HG03460 (cell line): ENCODE measurements at regions not wholly inside any gene's neighbourhood (a gene's known extent, or its start where the extent isn't known, plus 50 kb on each side); places are given as distances from the start of the nearest gene placed in this dataset.

Experiments used
- ATAC-seq: cut with Tn5 transposase; IDR thresholded peaks from one replicate; pipeline ENCODE4 v1.9.1; 2021; ENCODE audit not compliant: unreplicated experiment

GRCh38 chr2:217691920-217692666 is 310.7 kb downstream of the TNS1 start:
- ATAC-seq = no peak

- ATAC-seq = no peak
Observed at GRCh38 chr2:217691516-217691915, 311.3 kb downstream of the TNS1 start.

DNA sequence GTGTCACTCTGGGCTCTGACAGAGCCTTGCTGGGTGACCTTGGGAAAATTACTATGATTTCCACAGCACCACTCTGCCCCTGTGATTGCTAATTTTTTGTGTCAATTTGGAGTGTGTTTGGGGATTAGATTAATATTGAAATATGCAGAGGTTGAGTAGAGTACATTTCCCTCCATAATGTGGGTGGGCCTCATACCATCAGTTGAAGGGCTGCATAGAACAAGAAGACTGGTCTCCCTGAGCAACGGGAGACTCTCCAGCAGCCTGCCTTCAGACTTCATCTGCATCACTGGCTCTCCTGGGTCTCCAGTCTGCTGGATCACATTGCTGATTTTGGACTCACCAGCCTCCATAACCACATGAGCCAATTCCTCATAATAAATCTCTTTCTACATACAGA is 313.7 kb downstream of the TNS1 start:
- no peak for ATAC-seq

DNA sequence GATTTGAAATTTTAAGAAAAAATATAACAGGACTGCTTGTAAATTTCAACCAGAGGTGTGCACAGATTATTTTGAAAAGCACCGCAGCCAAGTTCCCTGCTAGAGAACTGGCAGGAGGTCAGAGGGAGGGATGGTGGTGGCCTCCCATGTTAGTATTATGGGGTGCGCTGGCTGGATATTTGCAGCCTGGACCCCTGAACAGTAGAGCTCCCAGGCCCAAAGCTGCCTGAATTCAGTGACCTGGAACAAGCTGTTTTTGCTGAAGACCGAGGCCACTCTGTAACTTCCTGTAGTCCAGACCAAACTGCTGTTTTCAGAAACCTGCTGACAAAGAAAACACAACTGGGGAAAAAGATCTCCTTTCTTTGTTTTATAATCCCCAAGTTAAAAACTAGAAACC is 314.3 kb downstream of the TNS1 start:
- no peak for ATAC-seq

GRCh38 chr2:217687771-217688170 is 315.0 kb downstream of the TNS1 start:
- ATAC-seq = no peak

DNA sequence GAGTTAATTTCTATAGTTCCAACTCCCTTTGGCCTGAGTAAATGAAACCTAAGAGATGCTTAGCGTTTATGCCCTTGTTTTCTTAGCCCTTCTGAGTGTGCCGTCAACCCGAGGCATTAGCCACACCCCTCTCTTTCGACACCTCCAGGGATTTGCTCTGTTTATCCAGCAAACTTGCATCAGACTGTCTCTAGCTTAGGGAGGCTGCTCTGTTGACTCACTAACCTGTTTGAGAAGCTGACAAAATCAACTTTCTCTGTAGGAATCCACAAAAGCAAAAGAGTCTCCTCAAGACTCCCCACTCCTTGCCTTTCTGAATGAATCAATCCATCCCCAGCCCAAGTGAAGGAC is 317.6 kb downstream of the TNS1 start:
- no peak for ATAC-seq

DNA sequence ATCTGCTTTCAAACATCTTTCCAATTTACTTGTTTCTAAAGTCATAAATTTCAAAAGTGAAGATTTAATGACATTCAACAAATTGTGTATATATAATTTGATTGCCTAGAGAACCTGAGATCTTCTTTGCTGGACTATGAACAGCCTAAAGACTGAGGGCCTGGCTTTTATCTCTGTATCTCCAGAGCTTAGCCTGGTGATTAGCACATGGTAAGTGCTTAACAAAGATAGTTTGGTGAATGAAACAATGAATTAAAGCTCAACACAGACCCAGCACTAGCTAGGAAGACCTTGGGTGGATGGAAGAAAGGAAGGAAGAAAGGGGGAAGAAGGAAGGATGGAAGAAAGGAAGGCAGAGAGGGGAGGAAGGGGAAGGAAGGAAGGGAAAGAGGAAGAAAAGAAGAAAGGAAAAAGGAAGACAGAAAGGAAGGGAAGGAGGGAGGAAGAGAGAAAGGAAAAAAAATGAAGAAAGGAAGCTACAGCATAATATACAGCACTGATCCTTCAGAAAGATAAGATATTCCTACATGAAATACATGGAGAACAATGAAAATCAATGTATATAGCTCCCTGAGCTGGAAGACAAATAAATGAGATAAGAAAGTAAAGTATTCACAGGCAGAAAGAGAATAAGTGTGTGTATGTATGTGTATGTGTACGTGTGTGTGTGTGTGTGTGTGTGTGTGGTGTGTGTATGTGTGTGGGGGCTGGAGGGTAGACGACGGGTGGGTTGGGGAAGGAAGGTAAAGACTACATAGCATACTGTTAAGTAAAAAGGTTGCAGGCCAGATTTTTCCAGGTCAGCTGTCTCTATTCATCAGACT is 318.2 kb downstream of the TNS1 start:
- ATAC-seq = no peak

DNA sequence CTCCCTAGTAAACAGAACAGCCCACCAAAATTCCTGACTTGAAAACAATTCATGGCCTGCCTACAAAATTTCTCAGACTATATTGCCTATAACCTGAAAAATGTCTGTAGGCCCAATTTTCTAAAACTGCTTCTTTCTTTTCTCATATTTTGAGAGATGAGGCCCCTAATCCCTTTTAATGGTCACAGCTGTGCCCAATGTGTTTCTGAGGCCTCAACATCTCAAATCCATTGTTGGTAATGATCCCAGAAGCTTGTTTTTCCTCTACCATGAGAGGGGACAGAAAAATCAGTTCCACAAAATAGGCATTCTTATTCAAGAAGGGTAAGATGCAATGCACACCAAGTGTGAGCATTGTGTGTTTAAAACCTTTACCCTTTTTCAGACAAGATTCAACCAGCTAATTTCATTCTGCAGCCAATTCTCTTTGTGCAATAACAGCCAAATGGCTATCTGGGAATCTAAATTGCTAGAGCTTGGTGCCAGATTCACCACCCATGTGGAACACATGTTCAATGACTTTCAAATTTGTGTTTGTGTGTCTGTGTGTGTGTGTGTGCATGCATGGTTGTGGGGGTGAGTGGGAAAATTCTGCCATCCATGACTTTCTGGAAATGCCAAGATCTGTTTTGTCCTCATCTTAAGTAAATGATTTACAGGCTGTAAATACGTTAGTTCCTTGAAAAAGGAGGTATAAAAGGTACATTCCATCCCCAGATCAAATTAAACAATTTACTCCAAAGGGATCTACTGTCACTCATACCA is 319.5 kb downstream of the TNS1 start:
- ATAC-seq = no peak

DNA sequence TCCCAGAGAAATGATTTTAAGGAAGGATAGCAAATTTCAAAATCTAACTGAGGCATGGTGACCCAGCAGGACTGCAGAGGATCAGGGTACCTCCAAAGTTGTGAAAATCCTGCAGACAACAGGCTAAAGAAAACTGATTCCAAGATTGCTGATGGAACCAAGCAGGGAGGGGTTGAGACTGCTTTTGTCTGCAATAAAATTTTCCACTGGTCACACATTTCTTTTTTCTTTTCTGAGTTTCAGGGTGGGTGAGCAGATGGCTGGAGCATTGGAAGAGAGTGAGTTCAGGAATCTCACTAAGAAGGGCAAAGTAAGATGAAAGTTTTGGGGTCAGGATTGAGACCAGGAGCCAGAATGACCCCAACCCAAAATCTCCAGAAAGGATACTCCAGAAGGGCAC is 321.0 kb downstream of the TNS1 start:
- no peak for ATAC-seq

GRCh38 chr2:217680381-217680780 is 322.4 kb downstream of the TNS1 start:
- ATAC-seq = no peak

DNA sequence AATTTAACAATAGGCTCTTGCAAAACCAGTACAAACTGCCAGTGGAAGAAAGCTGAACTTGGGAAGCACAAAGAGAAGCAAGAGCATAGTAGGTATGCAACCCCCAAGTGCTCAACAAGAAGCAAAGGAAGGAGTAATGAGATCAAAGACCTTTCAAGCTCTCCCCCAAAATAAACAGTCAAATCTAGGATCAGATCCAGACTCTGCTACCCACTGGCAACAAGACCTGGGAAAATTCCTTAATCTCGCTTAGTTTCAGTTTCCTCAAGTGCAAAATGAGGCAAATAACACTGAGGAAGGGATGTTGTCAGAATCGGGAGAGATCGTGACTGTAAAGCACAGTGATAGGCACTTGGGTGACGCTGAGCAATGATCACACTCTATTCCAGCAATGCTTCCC is 329.2 kb downstream of the TNS1 start:
- no peak for ATAC-seq

DNA sequence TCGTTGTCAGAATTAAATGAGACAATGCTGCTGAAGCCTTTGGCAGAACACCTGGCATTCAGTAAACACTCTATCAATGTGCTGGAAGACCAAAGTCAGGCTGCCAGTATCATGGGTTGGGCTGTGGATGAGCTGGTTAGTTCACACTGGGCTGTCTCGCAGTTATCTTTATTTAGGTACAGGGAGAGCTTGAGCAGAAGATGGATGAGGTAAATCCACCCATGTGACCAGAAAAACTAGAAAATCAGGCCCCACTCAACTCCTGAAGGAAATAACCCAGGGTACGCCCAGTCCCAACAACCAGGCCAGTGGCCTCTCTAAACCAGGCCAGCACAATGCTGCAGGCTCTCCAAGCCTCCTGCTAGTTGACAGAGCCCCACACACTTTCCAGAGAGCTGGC is 330.3 kb downstream of the TNS1 start:
- ATAC-seq = no peak

GRCh38 chr2:217671871-217672270 is 330.9 kb downstream of the TNS1 start:
- ATAC-seq = no peak

- no peak for ATAC-seq
Observed at GRCh38 chr2:217671075-217671474, 331.7 kb downstream of the TNS1 start.

DNA sequence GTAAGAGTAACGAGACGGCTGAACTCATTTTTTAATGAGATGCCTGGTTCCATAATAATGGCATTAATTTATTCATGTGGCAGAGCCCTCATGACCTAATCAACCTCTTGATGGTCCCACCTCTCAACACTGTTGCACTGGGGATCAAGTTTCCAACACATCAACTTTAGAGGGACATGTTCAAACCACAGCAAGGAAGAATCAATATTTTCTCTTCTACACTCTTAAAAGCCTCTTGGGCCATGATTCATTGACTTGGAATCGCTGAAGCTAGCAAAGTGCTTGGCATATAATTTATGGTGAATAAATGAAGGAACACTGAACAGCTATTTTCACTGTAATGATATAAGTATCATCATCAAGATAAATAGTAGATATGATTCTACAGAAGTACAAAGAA is 333.0 kb downstream of the TNS1 start:
- no peak for ATAC-seq

- no peak for ATAC-seq
Observed at GRCh38 chr2:217667512-217667911, 335.3 kb downstream of the TNS1 start.

DNA sequence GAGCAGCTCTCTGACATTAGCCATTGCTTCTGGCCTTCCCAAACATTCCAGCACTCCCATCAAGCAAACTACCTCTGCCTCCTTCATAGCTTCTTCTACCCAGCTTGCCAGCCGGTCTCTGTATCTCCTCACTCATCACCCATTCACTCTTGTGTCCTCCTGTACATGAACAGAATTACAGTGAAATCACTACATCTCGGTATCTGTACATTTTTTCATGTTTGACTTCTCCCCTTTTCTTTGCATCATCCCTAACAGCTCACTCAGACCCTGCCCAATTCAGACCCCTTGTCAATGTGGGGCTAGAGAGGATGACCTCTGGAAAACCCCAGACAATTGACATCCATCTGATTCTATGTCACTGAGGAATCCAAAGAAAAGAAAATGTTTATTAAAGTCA is 335.8 kb downstream of the TNS1 start:
- no peak for ATAC-seq

GRCh38 chr2:217666338-217666737 is 336.5 kb downstream of the TNS1 start:
- ATAC-seq = no peak

DNA sequence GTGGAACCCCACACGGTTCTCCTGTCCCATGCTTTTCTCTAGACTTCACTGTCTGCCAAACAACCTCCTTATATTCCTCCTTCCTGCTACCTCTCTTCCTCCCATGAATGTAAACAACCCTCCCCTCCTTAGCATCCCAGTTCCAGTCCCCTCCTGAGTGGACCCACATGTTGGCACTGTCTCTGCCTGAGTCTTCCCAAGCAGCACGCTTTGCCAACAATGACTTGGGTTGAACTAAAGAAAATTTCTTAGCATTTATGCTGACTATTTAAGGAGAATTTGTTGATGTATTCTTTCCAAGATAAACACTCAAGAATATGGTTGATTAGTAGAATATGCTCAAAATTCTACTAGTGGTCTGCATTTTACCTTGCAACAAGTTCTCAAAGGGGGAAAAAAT is 338.0 kb downstream of the TNS1 start:
- no peak for ATAC-seq

GRCh38 chr2:217662984-217663602 is 339.7 kb downstream of the TNS1 start:
- ATAC-seq = no peak

DNA sequence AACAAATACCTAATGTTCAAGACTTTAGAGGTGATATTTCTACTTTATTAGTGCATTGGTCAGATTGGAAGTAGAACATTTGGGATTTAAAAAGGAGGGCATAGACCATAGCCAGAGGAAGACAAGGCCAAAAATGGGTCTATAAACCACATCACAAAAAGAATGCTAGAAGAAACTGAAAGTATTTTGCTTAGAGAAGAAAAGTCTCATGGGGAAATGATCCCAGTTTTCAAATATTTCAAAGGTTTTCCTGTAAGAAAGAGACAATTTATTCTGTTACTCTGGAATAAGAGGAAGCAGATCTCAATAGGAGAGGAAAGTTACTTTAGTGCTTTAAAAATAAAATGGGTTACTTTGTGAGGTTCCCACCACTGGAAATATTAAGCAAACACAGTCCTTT is 341.4 kb downstream of the TNS1 start:
- ATAC-seq = no peak
